GM18870 (cell line): ENCODE measurements at regions not wholly inside any gene's neighbourhood (a gene's known extent, or its start where the extent isn't known, plus 50 kb on each side); places are given as distances from the start of the nearest gene placed in this dataset.
"Not testable (repeated sequence)": the region's sequence is repeated elsewhere in the genome, so short reads cannot be mapped to it uniquely, and the experiment has no call there.

Experiments used
- ATAC-seq: cut with Tn5 transposase; IDR thresholded peaks from one replicate; pipeline ENCODE4 v1.9.1; 2021; ENCODE audit warnings: moderate library complexity; ENCODE audit not compliant: unreplicated experiment

DNA sequence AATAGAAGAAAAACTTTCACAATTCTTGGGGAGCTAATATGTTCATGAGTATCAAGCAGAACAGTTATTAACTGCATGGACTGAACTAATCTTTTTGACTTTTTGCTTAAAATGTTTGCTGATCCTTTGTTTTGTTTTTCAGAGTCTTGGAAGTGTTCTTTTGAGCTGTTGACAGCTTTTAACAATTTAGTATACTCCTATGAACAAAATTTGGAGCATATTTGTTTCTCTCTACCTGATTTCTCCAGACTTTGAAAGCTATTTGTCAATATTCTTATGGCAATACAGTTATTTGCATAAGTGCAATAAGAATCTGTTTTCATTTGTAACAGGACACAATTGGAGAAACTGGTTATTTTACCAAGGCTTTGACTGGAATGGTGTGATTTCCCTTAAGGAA, 192.0 kb upstream of the ETV3 start:
- ATAC-seq: not testable (repeated sequence)

DNA sequence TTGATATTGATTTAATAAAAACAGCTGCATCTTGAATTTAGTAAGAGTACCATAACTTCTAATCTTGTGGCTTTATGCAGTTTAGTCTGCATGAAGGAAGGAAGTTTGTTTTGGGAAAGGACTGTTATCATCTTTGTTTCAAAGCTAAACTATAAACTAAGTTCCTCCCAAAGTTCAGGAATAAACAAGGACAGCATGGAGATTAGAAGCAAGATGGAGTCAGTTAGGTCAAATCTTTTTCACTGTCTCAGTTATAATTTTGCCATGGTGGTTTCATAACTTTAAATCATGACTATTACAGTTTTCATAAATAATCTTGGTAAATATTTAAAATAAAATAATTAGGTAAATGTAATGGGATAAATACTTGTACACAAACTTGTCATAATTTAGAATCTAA, 189.9 kb upstream of the ETV3 start:
- not testable (repeated sequence) for ATAC-seq

DNA sequence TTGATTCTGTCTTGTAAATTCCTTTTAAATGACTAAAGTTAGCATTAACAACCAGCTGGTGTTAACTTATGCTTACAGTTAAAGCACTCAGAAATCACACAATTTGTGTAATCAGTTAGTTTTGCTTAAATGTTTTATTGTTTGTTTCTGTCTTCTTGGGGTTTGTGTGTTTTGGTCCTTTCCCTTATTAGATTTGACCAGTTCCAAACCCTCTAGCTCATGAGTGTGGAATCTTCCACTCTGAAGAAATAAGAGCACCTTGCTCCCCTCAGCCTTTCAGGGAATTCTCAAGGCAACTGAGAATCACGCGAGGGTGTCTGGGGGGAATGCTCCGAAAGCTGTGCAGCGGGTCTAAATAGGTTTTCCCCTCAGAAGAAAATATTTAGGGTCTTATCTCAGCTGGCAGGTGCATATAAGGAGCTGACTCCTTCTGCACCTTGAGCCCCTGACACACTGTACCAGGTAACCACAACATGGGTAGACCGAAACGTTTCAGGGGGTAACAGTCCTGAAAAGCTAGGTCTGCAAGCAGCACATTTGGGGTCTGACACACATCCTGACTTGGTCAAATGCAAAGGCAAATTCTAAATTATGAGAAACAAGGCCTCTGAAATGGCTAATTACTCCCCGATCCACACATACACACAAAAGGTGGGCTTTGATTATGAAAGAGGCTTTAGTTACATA, 188.1 kb upstream of the ETV3 start:
- ATAC-seq: no peak

DNA sequence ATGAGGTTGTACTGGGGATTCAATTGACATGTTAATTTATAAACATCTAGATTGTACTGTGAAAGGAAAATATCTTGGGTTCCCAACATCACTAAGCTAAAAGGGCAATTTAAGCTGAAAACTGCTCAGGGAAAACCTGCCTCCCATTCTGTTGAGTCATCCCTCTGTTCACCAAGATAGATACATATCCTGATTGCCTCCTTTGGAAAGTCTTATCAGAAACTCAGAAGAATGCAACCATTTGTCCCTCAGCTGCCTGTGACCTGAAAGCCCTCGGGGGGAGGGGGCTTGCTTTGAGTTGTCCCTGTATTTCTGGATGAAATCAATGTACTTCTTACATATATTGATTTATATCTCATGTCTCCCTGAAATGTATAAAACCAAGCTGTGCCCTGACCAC, 187.0 kb upstream of the ETV3 start:
- no peak for ATAC-seq

DNA sequence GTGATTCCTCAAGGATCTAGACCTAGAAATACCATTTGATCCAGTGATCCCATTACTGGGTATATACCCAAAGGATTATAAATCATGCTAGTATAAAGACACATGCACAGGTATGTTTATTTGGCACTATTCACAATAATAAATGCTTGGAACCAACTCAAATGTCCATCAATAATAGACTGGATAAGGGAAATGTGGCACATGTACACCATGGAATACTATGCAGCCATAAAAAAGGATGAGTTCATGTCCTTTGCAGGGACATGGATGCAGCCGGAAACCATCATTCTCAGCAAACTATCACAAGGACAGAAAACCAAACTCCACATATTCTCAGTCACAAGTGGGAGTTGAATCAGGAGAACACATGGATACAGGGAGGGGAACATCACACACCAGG, 183.8 kb upstream of the ETV3 start:
- ATAC-seq: not testable (repeated sequence)

DNA sequence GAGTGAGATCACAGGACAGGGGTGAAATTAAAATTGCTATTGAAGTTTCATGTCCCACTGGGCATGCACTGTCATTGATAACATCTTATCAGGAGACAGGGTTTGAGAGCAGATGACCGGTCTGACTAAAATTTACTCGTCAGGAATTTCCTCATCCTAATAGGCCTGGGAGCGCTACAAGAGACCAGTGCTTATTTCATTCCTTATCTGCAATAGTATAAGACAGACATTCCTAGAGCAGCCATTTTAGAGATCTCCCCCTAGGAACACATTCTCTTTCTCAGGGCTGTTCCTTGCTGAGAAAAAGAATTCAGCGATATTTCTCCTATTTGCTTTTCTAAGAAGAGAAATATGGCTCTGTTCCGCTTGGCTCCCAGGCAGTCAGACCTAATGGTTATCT, 181.4 kb upstream of the ETV3 start:
- ATAC-seq: no peak

DNA sequence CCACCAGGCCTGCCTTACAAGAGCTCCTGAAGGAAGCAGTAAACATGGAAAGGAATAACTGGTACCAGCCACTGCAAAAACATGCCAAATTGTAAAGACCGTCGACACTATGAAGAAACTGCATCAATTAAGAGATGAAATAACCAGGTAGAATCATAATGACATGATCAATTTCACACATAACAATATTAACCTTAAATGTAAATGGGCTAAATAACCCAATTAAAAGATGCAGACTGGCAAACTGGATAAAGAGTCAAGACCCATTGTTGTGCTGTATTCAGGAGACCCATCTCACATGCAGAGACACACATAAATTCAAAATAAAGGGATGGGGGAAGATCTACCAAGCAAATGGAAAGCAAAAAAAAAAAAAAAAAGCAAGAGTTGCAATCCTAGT, 179.0 kb upstream of the ETV3 start:
- ATAC-seq: not testable (repeated sequence)

DNA sequence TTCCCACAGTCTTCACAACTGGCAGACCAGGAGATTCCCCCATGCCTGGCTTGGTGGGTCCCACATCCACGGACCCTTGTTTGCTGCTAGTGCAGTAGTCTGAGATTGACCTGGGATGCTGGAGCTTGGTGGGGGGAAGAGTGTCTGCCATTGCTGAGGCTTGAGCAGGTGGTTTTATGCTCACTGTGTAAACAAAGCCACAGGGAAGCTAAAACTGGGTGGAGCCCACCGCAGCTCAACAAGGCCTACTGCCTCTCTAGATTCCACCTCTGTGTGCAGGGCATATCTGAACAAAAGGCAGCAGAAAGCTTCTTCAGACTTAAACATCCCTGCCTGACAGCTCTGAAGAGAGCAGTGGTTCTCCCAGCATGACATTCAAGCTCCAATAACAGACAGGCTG, 177.3 kb upstream of the ETV3 start:
- no peak for ATAC-seq

DNA sequence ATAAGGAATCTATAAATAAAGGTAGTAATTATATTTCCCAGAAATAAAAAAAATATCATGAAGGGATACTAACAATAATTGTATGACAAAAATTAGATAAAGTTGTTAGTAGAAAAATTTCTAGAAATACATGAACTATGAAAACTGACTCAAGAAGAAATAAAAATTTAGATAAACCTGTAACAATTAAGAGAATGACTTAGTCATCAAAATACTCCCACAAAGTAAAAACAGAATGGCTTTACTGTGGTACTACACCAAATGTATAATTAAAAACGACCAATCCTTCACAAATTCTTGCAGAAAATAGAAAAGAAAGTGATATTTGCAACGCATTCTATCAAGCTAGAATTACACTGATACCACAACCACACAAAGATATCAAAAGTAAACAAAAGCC, 176.2 kb upstream of the ETV3 start:
- ATAC-seq: no peak

DNA sequence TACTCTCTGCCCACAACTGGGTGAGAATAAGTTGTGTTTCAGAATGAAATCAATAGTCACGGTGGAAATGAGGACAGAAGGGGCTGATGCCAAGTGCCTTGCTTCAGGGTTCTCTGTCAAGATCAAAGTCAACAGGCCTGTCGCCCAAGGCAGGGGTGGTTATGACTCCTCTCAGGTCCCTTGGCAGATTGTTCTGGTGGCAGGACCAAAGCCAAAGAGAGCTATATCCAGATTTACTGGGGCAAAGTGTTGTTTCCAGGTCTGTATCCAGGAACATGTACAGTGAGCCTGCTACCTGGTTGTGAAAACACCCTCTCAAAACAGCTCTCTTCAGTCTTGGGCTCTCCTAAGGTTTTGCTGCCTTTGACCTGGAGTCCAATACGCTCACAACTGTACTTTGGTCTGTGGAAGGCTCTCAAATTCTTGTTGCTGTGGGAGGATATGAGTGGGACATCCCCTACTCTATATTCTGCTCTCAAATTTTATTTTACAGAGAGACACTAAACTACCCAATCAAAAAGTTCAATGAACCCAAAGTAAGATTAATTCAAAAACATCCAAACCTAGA, 175.1 kb upstream of the ETV3 start:
- no peak for ATAC-seq

DNA sequence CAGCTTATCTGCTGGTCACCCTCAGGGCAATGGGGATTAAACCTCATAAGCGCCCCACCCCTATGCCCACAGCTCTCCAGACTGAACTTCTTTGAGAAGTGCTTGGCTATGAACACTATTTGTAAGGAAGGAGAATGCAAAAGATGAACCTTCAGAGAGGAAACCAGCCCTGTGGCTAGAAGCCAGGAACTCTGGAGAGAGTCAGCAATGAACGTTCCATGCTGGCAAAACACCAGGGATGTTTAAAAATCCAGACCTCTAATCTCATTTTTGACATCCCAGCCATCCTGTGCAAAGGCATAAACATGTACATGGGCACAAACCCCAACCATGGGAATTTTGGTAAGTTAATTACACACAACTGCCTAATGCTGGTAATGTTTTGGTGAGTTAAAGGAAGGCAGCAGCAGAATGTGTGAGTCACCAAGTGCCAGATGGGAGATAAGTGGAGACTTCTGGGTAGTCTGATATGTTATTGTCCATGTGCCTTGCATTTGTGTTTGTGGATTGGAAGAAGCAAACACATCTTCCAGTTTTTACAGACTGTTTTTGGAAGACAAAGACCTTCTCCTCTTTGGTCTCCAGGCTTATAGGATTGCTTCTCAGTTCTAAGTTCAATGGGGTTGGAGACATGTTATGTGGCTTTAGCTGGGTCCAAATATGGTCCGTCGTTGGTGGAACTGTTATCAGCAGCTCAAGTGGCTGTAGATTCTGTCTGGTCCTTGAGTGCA, 174.1 kb upstream of the ETV3 start:
- no peak for ATAC-seq

DNA sequence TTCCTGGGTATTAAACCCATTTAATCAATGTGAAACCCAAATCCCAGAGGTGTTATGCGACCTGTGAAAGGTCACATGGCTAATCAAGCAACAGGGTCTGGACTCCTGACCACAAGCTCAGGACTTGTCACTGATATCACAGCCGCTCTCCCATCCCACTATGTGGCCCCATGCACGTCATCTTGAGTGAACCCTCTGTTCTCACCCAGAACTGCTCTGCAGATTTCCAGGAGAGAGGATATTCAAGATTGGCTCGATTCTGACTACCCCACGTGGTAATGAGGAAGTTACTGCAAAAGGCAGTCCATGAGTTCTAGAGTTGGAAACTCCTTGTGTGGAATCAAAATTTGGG, 173.5 kb upstream of the ETV3 start:
- ATAC-seq: no peak

DNA sequence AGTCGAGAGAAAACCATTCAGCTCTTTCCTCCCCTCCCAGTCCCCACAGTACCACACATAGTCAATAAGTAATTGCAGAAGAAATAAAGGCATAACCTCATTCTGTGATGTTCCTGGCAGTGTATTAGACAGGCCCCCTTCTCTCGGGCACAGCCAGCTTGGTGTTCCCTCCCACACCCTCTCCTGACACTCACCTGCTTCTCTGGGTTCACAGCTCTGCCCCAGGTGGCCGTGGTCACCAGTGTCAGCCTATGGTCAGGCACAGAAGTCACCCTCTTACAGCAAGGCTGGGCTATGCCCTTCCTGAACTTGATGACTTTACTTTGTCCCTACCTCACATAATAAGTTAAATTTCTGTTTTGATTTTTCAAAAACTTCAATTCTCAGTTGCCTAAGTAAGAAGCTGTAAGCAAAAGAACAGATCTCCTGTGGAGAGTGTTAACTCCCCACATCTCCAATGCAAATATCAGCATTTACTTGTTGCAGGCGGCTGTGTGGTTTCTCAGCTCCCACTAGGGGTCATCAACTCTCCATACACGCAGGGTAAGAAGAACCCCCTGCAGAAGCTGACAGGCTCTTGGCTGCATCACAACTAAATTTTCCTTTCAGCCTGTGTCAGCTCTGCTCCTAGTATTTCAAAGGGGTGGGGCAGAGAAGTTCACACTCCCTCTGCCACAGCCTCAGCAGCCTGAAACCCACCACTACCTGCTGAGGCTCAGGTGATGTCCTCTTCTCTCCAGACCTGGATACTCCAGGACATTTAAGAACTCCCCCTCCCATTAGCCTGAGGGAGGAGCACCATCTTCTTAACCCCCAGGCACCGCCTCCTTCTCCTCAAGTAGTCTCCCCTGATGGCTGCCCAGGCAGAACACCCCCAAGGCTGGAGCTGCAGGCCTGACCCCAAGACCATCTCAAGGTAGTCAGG, 172.9 kb upstream of the ETV3 start:
- ATAC-seq: not testable (repeated sequence)

DNA sequence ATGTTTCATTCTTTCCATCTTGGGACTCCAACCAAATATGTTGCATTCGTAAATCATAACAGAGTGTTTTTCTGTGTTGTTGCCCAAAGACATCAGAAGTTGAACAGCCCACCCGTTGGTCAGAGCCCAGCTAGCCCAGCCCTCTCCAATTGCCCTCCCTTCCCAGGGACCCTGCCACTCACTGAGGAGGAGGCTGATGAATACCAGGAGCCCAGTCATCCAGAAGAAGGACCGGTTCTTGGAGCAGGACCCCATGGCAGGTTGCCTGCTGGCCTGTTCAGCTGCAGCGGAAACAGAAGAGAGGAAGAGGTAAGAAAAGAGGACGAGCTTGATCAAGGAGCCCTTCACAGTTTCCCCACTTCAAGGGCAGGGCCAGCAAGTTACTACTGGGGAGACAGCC, 172.2 kb upstream of the ETV3 start:
- ATAC-seq: no peak

DNA sequence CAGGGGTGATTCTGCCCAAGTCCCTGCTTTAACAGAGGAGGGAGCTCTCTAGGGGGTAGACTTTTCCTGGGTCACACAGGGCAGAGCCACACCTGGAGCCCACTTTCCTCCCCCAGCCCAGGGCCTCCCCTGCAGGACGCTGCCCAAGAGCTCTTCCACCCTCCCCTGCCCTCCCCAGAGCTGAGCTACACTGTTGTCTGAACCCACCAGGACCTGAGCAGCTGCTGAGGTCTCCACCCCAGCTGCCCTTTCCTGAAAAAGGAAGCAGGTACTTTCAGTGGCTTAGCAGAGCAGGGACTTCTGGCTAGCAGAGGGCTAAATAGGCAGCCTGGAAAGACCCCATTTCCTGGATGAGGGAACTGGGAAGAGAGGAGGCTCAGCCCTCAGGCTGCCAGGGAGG, 169.3 kb upstream of the ETV3 start:
- no peak for ATAC-seq

DNA sequence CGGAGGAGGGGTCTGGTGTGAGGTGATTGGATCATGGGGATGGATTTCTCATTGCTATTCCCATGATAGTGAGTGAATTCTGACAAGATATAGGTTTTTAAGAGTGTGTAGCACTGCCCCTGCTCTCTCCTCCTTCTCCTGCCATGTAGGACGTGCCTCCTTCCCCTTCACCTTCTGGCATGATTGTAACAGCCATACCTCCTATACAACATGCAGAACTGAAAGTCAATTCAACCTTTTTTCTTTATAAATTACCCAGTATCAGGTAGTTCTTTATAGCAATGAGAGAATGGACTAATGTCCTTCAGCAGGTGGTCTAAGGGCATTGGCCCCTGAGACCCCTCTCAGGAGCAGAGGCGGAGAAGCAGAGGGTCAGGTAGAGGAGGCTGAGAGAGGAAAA, 168.7 kb upstream of the ETV3 start:
- ATAC-seq: no peak

DNA sequence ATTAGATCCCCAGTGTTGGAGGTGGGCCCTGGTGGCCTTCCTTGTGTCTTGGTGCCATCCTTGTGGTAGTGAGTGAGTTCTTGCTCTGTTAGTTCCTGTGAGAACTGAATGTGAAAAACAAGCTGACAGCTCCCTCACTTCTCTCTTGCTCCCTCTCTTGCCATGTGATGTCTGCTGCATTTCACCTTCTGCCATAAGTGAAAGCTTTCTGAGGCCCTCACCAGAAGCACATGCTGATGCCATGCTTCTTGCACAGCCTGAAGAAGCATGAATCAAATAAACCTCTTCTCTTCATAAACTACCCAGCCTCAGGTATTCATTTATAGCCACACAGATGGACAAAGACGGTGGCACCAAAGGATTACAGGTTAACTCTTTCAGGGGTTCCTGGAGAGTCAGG, 166.1 kb upstream of the ETV3 start:
- ATAC-seq: no peak

DNA sequence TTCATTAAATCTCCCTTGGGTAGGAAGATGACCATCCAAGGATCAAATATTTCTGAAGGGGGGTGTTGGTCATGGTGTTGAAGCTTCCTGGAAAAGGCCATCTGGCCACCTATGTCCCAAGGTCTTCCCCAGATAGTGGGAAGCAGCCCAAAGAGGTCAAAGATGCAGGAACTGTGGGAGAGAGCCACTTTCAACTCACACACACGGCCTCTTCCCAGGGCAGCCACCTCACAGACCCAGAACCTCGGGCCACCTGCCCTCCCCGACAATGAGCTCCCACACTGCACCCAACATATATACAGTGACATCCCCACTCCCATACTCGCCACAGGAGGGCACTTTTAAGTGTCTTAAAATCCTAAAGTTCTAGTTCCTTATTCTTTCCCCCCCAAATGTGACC, 164.5 kb upstream of the ETV3 start:
- no peak for ATAC-seq

DNA sequence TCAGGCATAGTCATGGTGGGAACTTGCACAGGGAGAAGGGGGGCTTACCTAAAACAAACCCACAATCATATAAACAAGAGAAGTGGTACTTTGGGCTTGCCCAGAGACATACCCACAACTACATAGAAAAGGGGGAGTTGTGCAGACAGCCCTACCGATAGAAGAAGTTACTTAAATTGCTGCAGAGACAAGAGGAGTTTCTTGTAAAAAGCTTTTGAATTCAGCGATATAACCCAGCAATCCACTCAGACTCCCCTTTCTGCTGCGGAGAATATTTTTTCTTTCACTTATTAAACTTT, 164.0 kb upstream of the ETV3 start:
- ATAC-seq: no peak

DNA sequence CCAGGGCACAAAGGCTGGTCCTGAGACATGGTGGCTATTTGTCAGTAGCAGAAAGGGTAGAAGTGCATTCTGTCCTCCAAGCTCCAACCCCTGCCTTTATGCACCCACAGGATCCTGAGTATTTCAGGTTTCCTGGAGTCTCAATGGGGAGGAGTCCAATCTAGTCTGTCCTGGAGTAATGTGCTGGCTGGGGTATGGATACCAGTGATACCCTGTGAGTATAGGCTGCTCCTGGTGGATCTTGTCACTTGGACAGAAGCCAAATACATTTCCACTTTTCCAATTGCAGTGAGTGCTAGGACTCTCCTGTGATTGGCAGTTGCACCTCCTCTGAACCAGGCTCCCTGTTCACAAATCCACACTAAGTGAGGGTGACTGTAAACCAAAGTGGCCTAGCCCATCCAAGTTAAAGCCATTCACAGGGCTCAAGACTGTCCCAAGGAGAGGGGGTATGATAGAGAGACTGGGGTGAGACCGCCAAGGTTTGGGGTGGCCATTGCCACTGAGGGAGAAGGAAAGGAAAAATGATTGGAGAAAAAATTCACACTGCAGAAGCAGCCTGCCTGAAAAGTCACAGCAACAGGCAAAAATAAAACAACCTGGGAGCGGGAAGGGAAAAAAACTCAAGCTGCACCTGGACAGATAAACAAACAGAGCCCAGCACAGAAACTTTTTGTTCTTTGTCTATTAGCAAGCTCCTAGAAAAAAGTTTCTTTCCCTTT, 163.4 kb upstream of the ETV3 start:
- ATAC-seq: no peak
